SK-N-SH treated with all-trans-retinoic acid at 6 μM for 48 hours (cell line): ENCODE measurements at regions not wholly inside any gene's neighbourhood (a gene's known extent, or its start where the extent isn't known, plus 50 kb on each side); places are given as distances from the start of the nearest gene placed in this dataset.

ENCODE experiments used
- ARNTL ChIP-seq: fragments of 450-650 bp; formaldehyde crosslinking; IDR thresholded peaks from 2 replicates; pipeline ENCODE4 v1.5.0; 2020; ENCODE audit warnings: low read depth, mild to moderate bottlenecking, moderate library complexity, borderline replicate concordance
- BACH2 ChIP-seq: fragments of 250-450 bp; sonication (Bioruptor Pico); IDR thresholded peaks from 2 replicates; pipeline ENCODE4 v1.9.0; 2021; ENCODE audit warnings: mild to moderate bottlenecking, borderline replicate concordance
- CREB5 ChIP-seq: fragments of 250-450 bp; sonication (Bioruptor Pico); IDR thresholded peaks from 2 replicates; pipeline ENCODE4 v1.5.1; 2020; ENCODE audit warnings: low read depth, mild to moderate bottlenecking, moderate library complexity
- ESRRG ChIP-seq: fragments of 250-450 bp; sonication (Bioruptor Pico); IDR thresholded peaks from 2 replicates; pipeline ENCODE4 v1.6.1; 2021; ENCODE audit warnings: mild to moderate bottlenecking
- GLIS3 ChIP-seq: fragments of 250-450 bp; sonication (Bioruptor Pico); IDR thresholded peaks from 2 replicates; pipeline ENCODE4 v1.5.0; 2020; ENCODE audit warnings: mild to moderate bottlenecking, moderate library complexity
- PATZ1 ChIP-seq: fragments of 250-450 bp; sonication (Bioruptor Pico); IDR thresholded peaks from 2 replicates; pipeline ENCODE4 v1.8.0; 2020; ENCODE audit warnings: mild to moderate bottlenecking, moderate library complexity, borderline replicate concordance
- POU6F1 ChIP-seq: fragments of 250-450 bp; sonication (Bioruptor Pico); IDR thresholded peaks from 2 replicates; pipeline ENCODE4 v1.8.0; 2021; ENCODE audit warnings: low read depth, mild to moderate bottlenecking, moderate library complexity, borderline replicate concordance
- RARB ChIP-seq: fragments of 250-450 bp; sonication (Bioruptor Pico); IDR thresholded peaks from 2 replicates; pipeline ENCODE4 v1.8.0; 2021; ENCODE audit warnings: mild to moderate bottlenecking, moderate library complexity
- ZC3H10 ChIP-seq: fragments of 250-450 bp; sonication (Bioruptor Pico); IDR thresholded peaks from 2 replicates; pipeline ENCODE4 v1.5.1; 2021; ENCODE audit warnings: mild to moderate bottlenecking, moderate library complexity
- ZFP3 ChIP-seq: fragments of 250-450 bp; sonication (Bioruptor Pico); IDR thresholded peaks from 2 replicates; pipeline ENCODE4 v1.5.0; 2020; ENCODE audit warnings: mild to moderate bottlenecking, moderate library complexity
- ZFP30 ChIP-seq: fragments of 450-650 bp; formaldehyde crosslinking; IDR thresholded peaks from 2 replicates; pipeline ENCODE4 v1.5.0; 2022; ENCODE audit warnings: mild to moderate bottlenecking, moderate library complexity
- ZNF70 ChIP-seq: fragments of 450-650 bp; formaldehyde crosslinking; IDR thresholded peaks from 2 replicates; pipeline ENCODE4 v1.5.0; 2020; ENCODE audit warnings: mild to moderate bottlenecking, moderate library complexity

GRCh38 chr13:47175172-47175866, 278.5 kb upstream of the HTR2A start:
- TF ChIP-seq CREB5 (CRISPR knock-in tag) (no peak), ARNTL (no peak), ZFP3 (CRISPR knock-in tag) (no peak), PATZ1 (no peak), POU6F1 (no peak), BACH2 (CRISPR knock-in tag) (no peak), ZFP30 (CRISPR knock-in tag) (no peak), ESRRG (CRISPR knock-in tag) (no peak), GLIS3 (CRISPR knock-in tag) (no peak), RARB (CRISPR knock-in tag) (no peak), ZC3H10 (CRISPR knock-in tag) (no peak), ZNF70 (CRISPR knock-in tag) (no peak)
